Activated CD8-positive, alpha-beta memory T cell treated with anti-CD3 and anti-CD28 coated beads for 24 hours (primary cell): ENCODE measurements at regions not wholly inside any gene's neighbourhood (a gene's known extent, or its start where the extent isn't known, plus 50 kb on each side); places are given as distances from the start of the nearest gene placed in this dataset.
"Not testable (repeated sequence)": the region's sequence is repeated elsewhere in the genome, so short reads cannot be mapped to it uniquely, and the experiment has no call there.

Experiments used
- DNase-seq: peaks from one replicate; pipeline ENCODE4 v3.0.0-alpha.2; 2020

- no peak for DNase-seq
Observed at GRCh38 chr1:239204401-239204800, 182.0 kb upstream of the CHRM3 start.

GRCh38 chr1:239197871-239198270, 188.5 kb upstream of the CHRM3 start:
- no peak for DNase-seq

GRCh38 chr1:239189998-239190512, 196.3 kb upstream of the CHRM3 start:
- DNase-seq, result no peak

GRCh38 chr1:239186487-239186886, 199.9 kb upstream of the CHRM3 start:
- DNase-seq, result no peak

GRCh38 chr1:239185245-239185619, 201.1 kb upstream of the CHRM3 start:
- DNase-seq, result no peak

GRCh38 chr1:239184561-239185244, 201.7 kb upstream of the CHRM3 start:
- DNase-seq, result no peak

GRCh38 chr1:239178961-239179360, 207.4 kb upstream of the CHRM3 start:
- no peak for DNase-seq

GRCh38 chr1:239174880-239175279, 211.5 kb upstream of the CHRM3 start:
- DNase-seq, result no peak

- no peak for DNase-seq
Observed at GRCh38 chr1:239170828-239171227, 215.5 kb upstream of the CHRM3 start.

- DNase-seq, result no peak
Observed at GRCh38 chr1:239169276-239169675, 217.1 kb upstream of the CHRM3 start.

- no peak for DNase-seq
Observed at GRCh38 chr1:239164451-239165180, 221.8 kb upstream of the CHRM3 start.

- DNase-seq, result no peak
Observed at GRCh38 chr1:239155466-239156091, 230.8 kb upstream of the CHRM3 start.

GRCh38 chr1:239151937-239152336, 234.4 kb upstream of the CHRM3 start:
- no peak for DNase-seq

GRCh38 chr1:239140968-239141367, 245.4 kb upstream of the CHRM3 start:
- DNase-seq, result no peak

GRCh38 chr1:239139801-239140200, 246.6 kb upstream of the CHRM3 start:
- DNase-seq, result no peak

GRCh38 chr1:239128541-239128940, 257.8 kb upstream of the CHRM3 start:
- no peak for DNase-seq

GRCh38 chr1:239126884-239127283, 259.5 kb upstream of the CHRM3 start:
- no peak for DNase-seq

GRCh38 chr1:239125893-239126292, 260.5 kb upstream of the CHRM3 start:
- no peak for DNase-seq

GRCh38 chr1:239125027-239125426, 261.3 kb upstream of the CHRM3 start:
- DNase-seq, result no peak

- DNase-seq, result no peak
Observed at GRCh38 chr1:239123260-239123659, 263.1 kb upstream of the CHRM3 start.

- no peak for DNase-seq
Observed at GRCh38 chr1:239112101-239112935, 274.1 kb upstream of the CHRM3 start.

GRCh38 chr1:239107676-239108075, 278.7 kb upstream of the CHRM3 start:
- no peak for DNase-seq

- not testable (repeated sequence) for DNase-seq
Observed at GRCh38 chr1:239106689-239107088, 279.7 kb upstream of the CHRM3 start.
